MM.1S (cell line): ENCODE measurements at regions not wholly inside any gene's neighbourhood (a gene's known extent, or its start where the extent isn't known, plus 50 kb on each side); places are given as distances from the start of the nearest gene placed in this dataset.

Experiments used
- DNase-seq: peaks from one replicate; pipeline ENCODE4 v3.0.0-alpha.2; 2015
- H2AFZ ChIP-seq: fragments of 300-600 bp; sonication (generic); 2 replicates; pipeline ENCODE4 v1.6.0; 2016; ENCODE audit warnings: antibody characterized with exemption, low read length
- H3F3A ChIP-seq: fragments of 300-600 bp; sonication (generic); 2 replicates; pipeline ENCODE4 v1.6.1; 2016; ENCODE audit warnings: mild to moderate bottlenecking, antibody characterized with exemption, low read length, moderate library complexity, mixed read lengths; ENCODE audit not compliant: insufficient read depth
- H3K27ac ChIP-seq: fragments of 300-600 bp; sonication (generic); 2 replicates; pipeline ENCODE4 v1.5.1; 2016; ENCODE audit warnings: mild to moderate bottlenecking, low read length
- H3K27me3 ChIP-seq: fragments of 300-600 bp; sonication (generic); replicated peaks from 2 replicates; pipeline ENCODE4 v1.6.0; 2016; ENCODE audit warnings: low read length; ENCODE audit not compliant: insufficient read depth
- H3K36me3 ChIP-seq: fragments of 300-600 bp; sonication (generic); replicated peaks from 2 replicates; pipeline ENCODE4 v1.6.1; 2016; ENCODE audit warnings: mild to moderate bottlenecking, low read length, mixed read lengths; ENCODE audit not compliant: insufficient read depth
- H3K4me1 ChIP-seq: fragments of 300-600 bp; sonication (generic); 2 replicates; pipeline ENCODE4 v1.6.1; 2016; ENCODE audit warnings: low read length, mixed read lengths
- H3K4me2 ChIP-seq: fragments of 300-600 bp; sonication (generic); 2 replicates; pipeline ENCODE4 v1.6.0; 2016; ENCODE audit warnings: low read depth, low read length
- H3K4me3 ChIP-seq: fragments of 300-600 bp; sonication (generic); 2 replicates; pipeline ENCODE4 v1.5.1; 2016; ENCODE audit warnings: low read length, mixed read lengths
- H3K79me2 ChIP-seq: fragments of 300-600 bp; sonication (generic); 2 replicates; pipeline ENCODE4 v1.6.1; 2016; ENCODE audit warnings: mixed run types, low read length, mixed read lengths
- H3K9ac ChIP-seq: fragments of 300-600 bp; sonication (generic); 2 replicates; pipeline ENCODE4 v1.6.1; 2016; ENCODE audit warnings: low read length, mixed read lengths
- H3K9me2 ChIP-seq: fragments of 300-600 bp; sonication (generic); replicated peaks from 2 replicates; pipeline ENCODE4 v1.6.1; 2016; ENCODE audit warnings: mild to moderate bottlenecking, low read length, mixed read lengths; ENCODE audit not compliant: insufficient read depth
- H3K9me3 ChIP-seq: fragments of 300-600 bp; sonication (generic); replicated peaks from 2 replicates; pipeline ENCODE4 v1.6.1; 2016; ENCODE audit warnings: mild to moderate bottlenecking, low read length, mixed read lengths; ENCODE audit not compliant: insufficient read depth
- H4K20me1 ChIP-seq: fragments of 300-600 bp; sonication (generic); 2 replicates; pipeline ENCODE4 v1.6.1; 2016; ENCODE audit warnings: mild to moderate bottlenecking, low read length, moderate library complexity, mixed read lengths; ENCODE audit not compliant: insufficient read depth
- CTCF ChIP-seq: fragments of 300-600 bp; sonication (generic); IDR thresholded peaks from 2 replicates; pipeline ENCODE4 v1.5.1; 2016; ENCODE audit warnings: antibody characterized with exemption, low read length, mixed read lengths
- EZH2 ChIP-seq: fragments of 300-600 bp; sonication (generic); optimal IDR thresholded peaks from 2 replicates; pipeline ENCODE3; 2017; ENCODE audit warnings: low read depth, mild to moderate bottlenecking, antibody characterized with exemption, low read length, mixed read lengths
- EZH2phosphoT487 ChIP-seq: fragments of 300-600 bp; sonication (generic); IDR thresholded peaks from 2 replicates; pipeline ENCODE4 v1.6.1; 2018; ENCODE audit warnings: antibody characterized with exemption, low read length

GRCh38 chr19:29089315-29089870 is 123.6 kb downstream of the UQCRFS1 start:
- Histone ChIP-seq H3K79me2 (no peaks in the 10 kb centered on the region), H3K27me3 (peaks cover 36% of the 10 kb centered on the region), H2AFZ (no peak overlapping the region), H3K4me1 (no peaks in the 10 kb centered on the region), H3K9me3 (no peaks in the 10 kb centered on the region), H3K9me2 (no peaks in the 10 kb centered on the region), H3K9ac (no peak overlapping the region), H3K36me3 (no peaks in the 10 kb centered on the region), H3F3A (no peaks in the 10 kb centered on the region), H3K4me2 (no peak overlapping the region), H4K20me1 (no peaks in the 10 kb centered on the region), H3K27ac (no peak overlapping the region), H3K4me3 (no peak overlapping the region)
- DNase-seq, result no peak
- TF ChIP-seq EZH2phosphoT487 (no peak), EZH2 (no peak), CTCF (no peak)

GRCh38 chr19:29088761-29089160 is 124.2 kb downstream of the UQCRFS1 start:
- Histone ChIP-seq H3K79me2 (no peaks in the 10 kb centered on the region), H3K4me3 (no peak overlapping the region), H3K36me3 (no peaks in the 10 kb centered on the region), H3K4me1 (no peaks in the 10 kb centered on the region), H3K9ac (no peak overlapping the region), H3K27ac (no peak overlapping the region), H3K9me2 (no peaks in the 10 kb centered on the region), H2AFZ (no peak overlapping the region), H3K9me3 (no peaks in the 10 kb centered on the region), H3K4me2 (no peak overlapping the region), H4K20me1 (no peaks in the 10 kb centered on the region), H3F3A (no peaks in the 10 kb centered on the region), H3K27me3 (peaks cover 40% of the 10 kb centered on the region)
- no peak for DNase-seq
- TF ChIP-seq CTCF, result no peak
- no peak for TF ChIP-seq EZH2phosphoT487
- TF ChIP-seq EZH2, result no peak

- H3K79me2 ChIP-seq, result no peaks in the 10 kb centered on the region
These were observed 126.3 kb downstream of the UQCRFS1 start for GRCh38 chr19:29086646-29087045.

More at GRCh38 chr19:29086646-29087045, 126.3 kb downstream of the UQCRFS1 start:
- TF ChIP-seq EZH2 (no peak), EZH2phosphoT487 (no peak), CTCF (no peak)
- Histone ChIP-seq H3K36me3 (no peaks in the 10 kb centered on the region), H2AFZ (no peak overlapping the region), H3K4me1 (no peaks in the 10 kb centered on the region), H3K9me3 (no peaks in the 10 kb centered on the region), H3K27ac (no peak overlapping the region), H3K4me3 (no peak overlapping the region), H3K4me2 (no peak overlapping the region), H3F3A (no peaks in the 10 kb centered on the region), H3K27me3 (peaks cover 48% of the 10 kb centered on the region), H3K9me2 (no peaks in the 10 kb centered on the region), H3K9ac (no peak overlapping the region), H4K20me1 (no peaks in the 10 kb centered on the region)
- DNase-seq, result no peak
